IPS DF 6.9 (cell line): ENCODE measurements at regions not wholly inside any gene's neighbourhood (a gene's known extent, or its start where the extent isn't known, plus 50 kb on each side); places are given as distances from the start of the nearest gene placed in this dataset.
A peak's percentile ranks its signal among the peaks of the same experiment; 100 is the strongest.

ENCODE experiments used
- DNase-seq: peaks from one replicate; pipeline ENCODE4 v3.0.0-alpha.2; 2013; ENCODE audit warnings: low read depth, low spot score
- H3K27ac ChIP-seq: one replicate; pipeline ENCODE4 v1.5.1; 2013; ENCODE audit warnings: low read length, control low read depth
- H3K27me3 ChIP-seq: 2 replicates; pipeline ENCODE4 v1.6.1; 2013; ENCODE audit warnings: mild to moderate bottlenecking, low read length; ENCODE audit not compliant: control insufficient read depth, insufficient read depth
- H3K36me3 ChIP-seq: 2 replicates; pipeline ENCODE4 v1.6.1; 2013; ENCODE audit warnings: low read length; ENCODE audit not compliant: control insufficient read depth, insufficient read depth
- H3K4me1 ChIP-seq: 2 replicates; pipeline ENCODE4 v1.6.1; 2013; ENCODE audit warnings: low read length; ENCODE audit not compliant: control insufficient read depth, insufficient read depth
- H3K4me3 ChIP-seq: 2 replicates; pipeline ENCODE4 v1.5.1; 2013; ENCODE audit warnings: mild to moderate bottlenecking, low read length
- H3K9me3 ChIP-seq: 2 replicates; pipeline ENCODE4 v1.6.1; 2013; ENCODE audit warnings: low read length, inconsistent platforms; ENCODE audit not compliant: control insufficient read depth, insufficient read depth
- WGBS: extraction: QIAGEN DNeasy Blood & Tissue Kit; methylation state at CpG from one replicate; pipeline ENCODE4 v1.1.7; 2013; ENCODE audit warnings: mixed read lengths, missing lambda C conversion rate; ENCODE audit not compliant: insufficient read length, insufficient coverage; 5-methylcytosine and 5-hydroxymethylcytosine counted together

DNA sequence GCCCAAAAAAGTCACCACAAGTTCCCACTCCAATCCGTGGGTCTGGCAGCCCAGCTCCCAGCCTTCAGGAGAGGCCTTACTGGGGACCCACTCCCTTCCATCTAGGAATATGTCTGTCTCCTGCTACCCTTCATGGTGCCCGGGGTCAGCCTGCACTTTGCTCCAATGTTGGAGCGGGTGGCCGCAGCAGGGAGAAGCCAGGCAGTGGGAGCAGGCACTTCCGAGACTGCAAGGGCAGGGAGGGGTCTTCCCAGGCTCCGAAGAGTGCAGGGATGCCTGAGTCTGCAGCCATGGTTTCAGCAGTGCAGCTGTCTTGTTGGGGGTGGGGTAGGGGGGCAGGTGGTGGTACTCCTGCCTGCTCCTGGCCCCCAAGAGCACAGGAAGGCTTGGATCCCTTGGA, 1616.2 kb downstream of the SLITRK5 start:
- H3K27ac ChIP-seq: no peak overlapping the region
- H3K27me3 ChIP-seq: no peaks in the 10 kb centered on the region
- DNase-seq: no peak
- H3K4me3 ChIP-seq: no peak overlapping the region
- no CpG with 5 or more reads among the region's 6 CpGs for WGBS
- H3K36me3 ChIP-seq: no peaks in the 10 kb centered on the region
- no peaks in the 10 kb centered on the region for H3K4me1 ChIP-seq
- no peaks in the 10 kb centered on the region for H3K9me3 ChIP-seq

DNA sequence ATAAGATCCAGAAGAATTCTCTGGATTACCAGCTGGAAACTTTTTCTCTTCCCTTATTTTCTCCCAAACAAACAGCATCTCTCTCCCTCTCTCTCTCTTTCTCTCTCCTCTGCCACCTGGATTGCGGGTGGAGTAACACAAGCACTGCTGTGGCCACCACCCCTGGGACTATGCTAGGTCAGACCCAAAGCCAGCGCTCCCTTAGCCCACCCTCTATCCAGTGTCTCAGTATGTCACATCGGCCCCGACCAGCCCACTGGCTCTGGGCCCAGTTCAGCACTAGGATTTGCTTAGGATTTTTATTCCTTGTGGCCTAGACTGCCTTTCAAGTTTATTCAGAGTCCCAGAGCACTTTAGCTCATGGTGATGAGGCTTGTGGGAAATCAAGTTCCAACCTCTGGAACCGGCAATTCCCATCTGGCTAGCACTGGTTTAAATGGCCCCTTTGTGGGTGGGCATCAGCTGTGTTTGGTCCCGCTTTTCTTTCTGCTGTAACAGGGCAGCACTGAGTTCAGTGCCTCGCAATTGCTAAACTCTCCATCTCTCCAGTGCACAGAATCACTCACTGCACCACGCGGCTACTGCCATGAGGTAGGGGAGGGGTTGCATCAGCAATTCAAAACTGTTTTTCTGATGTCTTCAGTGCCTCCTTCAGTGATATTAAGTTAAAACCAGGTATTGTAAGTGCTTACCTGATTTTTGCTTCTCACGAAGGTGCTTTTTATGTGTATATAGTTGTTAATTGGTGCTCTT, 1623.1 kb downstream of the SLITRK5 start:
- Histone ChIP-seq H3K4me3 (no peak overlapping the region), H3K27ac (no peak overlapping the region), H3K36me3 (no peaks in the 10 kb centered on the region), H3K27me3 (no peaks in the 10 kb centered on the region), H3K9me3 (no peaks in the 10 kb centered on the region), H3K4me1 (no peaks in the 10 kb centered on the region)
- no CpG with 5 or more reads among the region's 10 CpGs for WGBS
- no peak for DNase-seq

DNA sequence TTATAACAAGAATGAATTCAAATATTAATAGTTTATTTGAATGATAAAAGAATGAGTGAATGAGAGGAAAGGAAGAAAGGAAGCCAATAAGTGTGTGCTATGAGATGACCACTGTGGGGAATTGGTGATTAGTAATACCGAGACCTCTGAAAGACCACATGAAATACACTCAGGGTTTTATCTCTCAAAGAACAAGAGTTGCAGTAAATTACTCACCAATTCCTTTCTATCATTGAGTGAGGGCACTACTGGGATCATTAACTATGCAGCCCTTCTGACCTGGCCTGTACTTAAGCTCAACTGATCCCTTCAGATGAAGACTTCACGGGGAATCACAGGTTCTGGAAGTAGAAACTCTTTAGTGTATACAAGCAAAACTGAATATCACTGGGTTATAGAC, 1636.1 kb downstream of the SLITRK5 start:
- Histone ChIP-seq H3K4me3 (no peak overlapping the region), H3K27ac (no peak overlapping the region), H3K9me3 (no peaks in the 10 kb centered on the region), H3K36me3 (no peaks in the 10 kb centered on the region), H3K27me3 (no peaks in the 10 kb centered on the region), H3K4me1 (no peaks in the 10 kb centered on the region)
- no CpG with 5 or more reads among the region's 2 CpGs for WGBS
- DNase-seq: no peak

GRCh38 chr13:89310943-89311672, 1639.9 kb downstream of the SLITRK5 start:
- H3K4me1 ChIP-seq: no peaks in the 10 kb centered on the region

GRCh38 chr13:89315287-89315686, 1644.1 kb downstream of the SLITRK5 start:
- no peak overlapping the region for H3K27ac ChIP-seq
- H3K4me1 ChIP-seq: no peaks in the 10 kb centered on the region
- no peaks in the 10 kb centered on the region for H3K36me3 ChIP-seq
- no peak for DNase-seq
- no peak overlapping the region for H3K4me3 ChIP-seq
- no peaks in the 10 kb centered on the region for H3K27me3 ChIP-seq
- H3K9me3 ChIP-seq: no peaks in the 10 kb centered on the region
- WGBS: no CpG with 5 or more reads among the region's 1 CpG

More at GRCh38 chr13:89310943-89311672, 1639.9 kb downstream of the SLITRK5 start:
- Histone ChIP-seq H3K4me3 (no peak overlapping the region), H3K36me3 (no peaks in the 10 kb centered on the region), H3K27ac (no peak overlapping the region), H3K9me3 (no peaks in the 10 kb centered on the region), H3K27me3 (no peaks in the 10 kb centered on the region)
- no CpG with 5 or more reads among the region's 4 CpGs for WGBS
- no peak for DNase-seq

- Histone ChIP-seq H3K27me3 (no peaks in the 10 kb centered on the region), H3K4me3 (no peak overlapping the region), H3K27ac (no peak overlapping the region), H3K36me3 (no peaks in the 10 kb centered on the region), H3K4me1 (no peaks in the 10 kb centered on the region), H3K9me3 (no peaks in the 10 kb centered on the region)
- DNase-seq: no peak
- WGBS: no CpG with 5 or more reads among the region's 5 CpGs
Observed at GRCh38 chr13:89322466-89322865, 1651.3 kb downstream of the SLITRK5 start.

GRCh38 chr13:89324582-89324981, 1653.4 kb downstream of the SLITRK5 start:
- H3K27me3 ChIP-seq: no peaks in the 10 kb centered on the region
- no peaks in the 10 kb centered on the region for H3K36me3 ChIP-seq
- DNase-seq: peak; percentile 13
- H3K9me3 ChIP-seq: no peaks in the 10 kb centered on the region
- no peak overlapping the region for H3K27ac ChIP-seq
- no peaks in the 10 kb centered on the region for H3K4me1 ChIP-seq
- H3K4me3 ChIP-seq: no peak overlapping the region

- H3K4me3 ChIP-seq: no peak overlapping the region
- H3K27ac ChIP-seq: no peak overlapping the region
- no peaks in the 10 kb centered on the region for H3K27me3 ChIP-seq
- H3K4me1 ChIP-seq: no peaks in the 10 kb centered on the region
- H3K9me3 ChIP-seq: no peaks in the 10 kb centered on the region
- no peaks in the 10 kb centered on the region for H3K36me3 ChIP-seq
- no peak for DNase-seq
- WGBS: no CpG with 5 or more reads among the region's 1 CpG
Observed at GRCh38 chr13:89343165-89343564, 1672.0 kb downstream of the SLITRK5 start.

- H3K27ac ChIP-seq: no peak overlapping the region
- no peak for DNase-seq
- H3K27me3 ChIP-seq: no peaks in the 10 kb centered on the region
- no CpG with 5 or more reads among the region's 2 CpGs for WGBS
- no peak overlapping the region for H3K4me3 ChIP-seq
- peaks cover 1% of the 10 kb centered on the region; the same call in 1 of the 2 replicates for H3K4me1 ChIP-seq
- no peaks in the 10 kb centered on the region for H3K9me3 ChIP-seq
- H3K36me3 ChIP-seq: no peaks in the 10 kb centered on the region
Observed at GRCh38 chr13:89352384-89352783, 1681.2 kb downstream of the SLITRK5 start.

DNA sequence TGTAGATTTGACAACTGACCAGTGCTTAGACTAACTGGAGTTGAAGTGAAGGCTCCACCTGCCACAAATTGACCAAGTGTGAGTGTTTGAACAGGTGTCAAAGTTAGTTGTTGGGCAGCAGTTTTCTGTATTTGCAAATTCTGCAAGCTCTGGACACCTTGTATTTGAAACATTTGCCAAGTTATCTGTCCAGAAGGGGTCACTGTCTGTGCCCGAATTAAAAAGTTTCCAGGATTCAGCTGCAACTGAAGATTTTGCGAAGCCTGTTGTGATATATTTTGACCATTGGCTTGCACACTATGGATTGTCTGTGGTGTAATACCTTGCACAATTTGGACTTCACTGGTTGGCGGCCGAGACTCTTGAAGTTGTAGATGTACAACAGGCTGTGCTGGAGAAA, 1690.7 kb downstream of the SLITRK5 start:
- Histone ChIP-seq H3K36me3 (no peaks in the 10 kb centered on the region), H3K27ac (no peak overlapping the region), H3K4me1 (no peaks in the 10 kb centered on the region), H3K27me3 (no peaks in the 10 kb centered on the region), H3K4me3 (no peak overlapping the region), H3K9me3 (no peaks in the 10 kb centered on the region)
- WGBS: no CpG with 5 or more reads among the region's 4 CpGs
- DNase-seq: no peak

- no peak for DNase-seq
- WGBS: no CpG with 5 or more reads among the region's 41 CpGs
Observed at GRCh38 chr13:89363144-89363543, 1692.0 kb downstream of the SLITRK5 start.

More at GRCh38 chr13:89363144-89363543, 1692.0 kb downstream of the SLITRK5 start:
- no peaks in the 10 kb centered on the region for H3K9me3 ChIP-seq
- no peaks in the 10 kb centered on the region for H3K4me1 ChIP-seq
- H3K27me3 ChIP-seq: no peaks in the 10 kb centered on the region
- no peaks in the 10 kb centered on the region for H3K36me3 ChIP-seq
- H3K4me3 ChIP-seq: no peak overlapping the region
- H3K27ac ChIP-seq: no peak overlapping the region
